ENCODE measurements at regions not wholly inside any gene's neighbourhood (a gene's known extent, or its start where the extent isn't known, plus 50 kb on each side); places are given as distances from the start of the nearest gene placed in this dataset.

- no peak for TF ChIP-seq CTCF (IDR thresholded peaks at IDR 0.05)
- no peak for TF ChIP-seq POLR2A (IDR thresholded peaks at IDR 0.05)
- no peak for TF ChIP-seq EP300 (IDR thresholded peaks at IDR 0.05)
Measured at GRCh38 chr14:30118992-30119640, 191.5 kb upstream of the PRKD1 start.

Measured in stomach (tissue), 4 donors.